GM19035 (cell line): ENCODE measurements at regions not wholly inside any gene's neighbourhood (a gene's known extent, or its start where the extent isn't known, plus 50 kb on each side); places are given as distances from the start of the nearest gene placed in this dataset.
"Not testable (repeated sequence)": the region's sequence is repeated elsewhere in the genome, so short reads cannot be mapped to it uniquely, and the experiment has no call there.

ENCODE experiments used
- ATAC-seq: cut with Tn5 transposase; IDR thresholded peaks from one replicate; pipeline ENCODE4 v1.9.1; 2021; ENCODE audit not compliant: unreplicated experiment

DNA sequence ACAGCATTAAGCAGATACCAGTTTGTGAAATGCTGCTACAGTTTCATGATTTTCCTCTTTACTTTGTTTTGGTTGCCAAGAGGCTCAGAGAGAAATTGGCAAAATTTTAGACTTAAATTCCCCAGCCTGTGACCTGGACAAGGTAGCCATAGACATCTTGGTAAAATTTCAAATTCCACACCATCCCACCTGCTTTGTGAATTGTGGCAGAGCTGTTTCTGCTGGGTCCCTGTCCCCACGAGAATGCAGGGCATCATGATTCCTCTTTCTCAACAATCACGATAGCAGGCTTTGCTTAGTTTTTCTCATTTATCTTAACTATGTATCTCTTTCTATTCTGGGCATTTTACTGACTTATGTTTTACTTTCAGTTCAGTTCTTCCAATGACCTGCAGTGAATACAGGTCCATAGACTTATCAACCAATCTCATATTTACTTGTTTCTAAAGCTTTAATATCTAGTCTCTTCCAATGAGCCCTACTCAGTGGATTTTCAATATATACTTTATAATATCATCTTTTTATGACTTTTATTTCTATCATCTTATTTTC lies 351.6 kb downstream of the SOCS6 start:
- ATAC-seq, result no peak

DNA sequence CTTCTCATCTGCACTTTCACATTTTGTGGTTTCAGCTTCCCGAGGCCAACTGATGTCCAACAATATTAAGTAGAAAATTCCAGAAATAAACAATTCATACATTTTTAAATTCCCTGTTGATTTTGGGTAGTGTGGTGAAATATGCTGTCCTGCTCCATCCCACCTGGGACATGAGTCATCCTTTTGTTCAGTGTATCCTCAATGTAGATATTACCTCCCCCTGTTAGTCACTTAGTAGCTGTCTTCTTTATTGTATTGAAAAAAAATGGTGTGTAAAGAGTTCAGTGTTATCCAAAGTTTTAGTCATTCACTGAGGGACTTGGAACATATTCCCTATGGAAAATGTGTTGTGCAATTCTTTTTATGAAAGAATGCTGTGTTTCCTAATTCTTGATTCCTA lies 348.1 kb downstream of the SOCS6 start:
- ATAC-seq, result no peak

DNA sequence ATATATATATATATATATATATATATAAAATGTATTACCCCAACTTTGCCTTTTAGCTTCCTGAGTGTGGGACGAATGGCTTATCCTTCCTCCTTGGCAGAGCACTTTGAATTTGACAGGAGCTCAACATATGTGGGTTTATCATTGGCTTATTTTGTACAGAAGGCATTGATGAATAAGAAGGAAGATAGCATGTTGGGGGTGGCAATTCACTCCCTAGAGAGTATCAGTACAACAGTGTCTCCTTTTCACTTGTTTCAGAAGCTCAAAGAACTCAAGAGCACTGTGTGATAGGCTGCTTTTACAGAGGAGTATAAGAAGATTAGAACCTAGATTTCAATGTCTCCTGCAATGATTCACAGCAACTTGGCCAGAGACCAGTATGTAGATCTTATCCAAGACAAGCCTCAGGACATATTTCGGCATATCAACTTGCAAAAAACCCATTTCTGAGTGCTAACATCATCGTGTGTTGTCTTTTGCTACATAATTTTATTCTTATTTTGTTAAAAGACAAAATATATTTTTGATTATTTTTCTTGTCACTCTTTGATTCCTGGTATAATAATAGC lies 345.8 kb downstream of the SOCS6 start:
- ATAC-seq, result no peak

DNA sequence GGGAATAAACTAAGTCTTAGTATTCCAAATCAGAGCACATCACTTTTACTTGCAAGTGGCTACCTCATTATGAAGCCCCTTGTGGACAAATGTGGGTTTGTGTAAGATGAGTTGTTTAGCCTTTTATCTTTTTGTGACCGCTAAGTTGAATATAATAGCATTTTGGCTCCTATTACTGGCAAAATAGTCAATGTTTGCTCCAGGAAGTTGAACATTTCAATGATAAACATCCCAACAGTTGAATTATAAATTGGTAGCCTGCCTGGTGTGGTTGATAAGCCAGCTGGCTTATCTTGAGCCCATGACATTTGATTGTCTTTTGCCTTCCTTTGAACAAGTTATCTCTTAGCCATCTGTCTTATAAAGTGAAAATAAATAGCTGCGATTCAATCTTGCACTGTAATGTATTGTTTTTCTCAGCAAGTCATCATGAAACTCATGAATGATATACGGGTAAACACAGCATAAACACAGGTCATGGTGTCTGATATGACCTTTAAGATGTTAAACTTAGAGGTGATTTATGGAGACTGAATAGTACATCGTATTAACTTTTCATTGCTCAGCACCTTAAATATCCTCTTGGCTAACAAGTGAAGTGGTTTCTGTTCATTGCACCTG lies 338.4 kb downstream of the SOCS6 start:
- no peak for ATAC-seq

DNA sequence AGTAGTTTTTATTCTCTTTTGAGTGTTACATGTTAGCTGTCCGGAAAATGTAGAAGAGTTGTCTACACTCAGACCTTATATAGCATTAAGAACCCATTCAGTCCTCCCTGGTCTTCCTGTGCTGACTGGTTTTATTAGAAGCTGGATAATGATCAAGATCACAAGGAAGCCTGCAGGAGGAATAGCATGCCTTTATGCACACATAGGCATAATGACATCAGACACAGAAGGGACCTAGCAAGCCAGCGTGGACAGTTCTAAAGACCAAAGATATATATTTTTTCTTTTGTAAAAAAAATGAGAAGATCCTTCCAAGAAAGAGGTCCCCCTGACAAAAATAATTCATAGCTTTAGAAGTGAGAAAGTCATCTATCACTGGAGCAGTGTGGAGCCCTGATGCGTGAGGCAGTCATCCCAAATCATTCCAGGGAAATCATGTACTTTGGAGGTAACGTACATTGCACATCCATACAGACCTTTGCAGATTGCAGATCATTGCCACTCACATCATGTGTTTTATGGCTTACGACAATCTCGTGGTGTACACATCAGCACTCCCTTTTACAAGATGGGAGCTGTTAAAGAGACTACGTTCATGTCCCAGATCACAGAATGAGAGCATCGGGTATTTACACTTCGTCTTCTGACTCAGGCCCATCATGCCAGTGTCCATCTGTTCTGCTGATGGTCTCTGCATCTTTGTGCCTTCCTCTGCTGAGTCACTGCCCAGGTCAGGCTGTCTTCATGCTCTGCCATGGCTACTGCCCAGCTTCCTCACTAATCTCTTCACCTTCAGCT lies 334.0 kb downstream of the SOCS6 start:
- no peak for ATAC-seq

DNA sequence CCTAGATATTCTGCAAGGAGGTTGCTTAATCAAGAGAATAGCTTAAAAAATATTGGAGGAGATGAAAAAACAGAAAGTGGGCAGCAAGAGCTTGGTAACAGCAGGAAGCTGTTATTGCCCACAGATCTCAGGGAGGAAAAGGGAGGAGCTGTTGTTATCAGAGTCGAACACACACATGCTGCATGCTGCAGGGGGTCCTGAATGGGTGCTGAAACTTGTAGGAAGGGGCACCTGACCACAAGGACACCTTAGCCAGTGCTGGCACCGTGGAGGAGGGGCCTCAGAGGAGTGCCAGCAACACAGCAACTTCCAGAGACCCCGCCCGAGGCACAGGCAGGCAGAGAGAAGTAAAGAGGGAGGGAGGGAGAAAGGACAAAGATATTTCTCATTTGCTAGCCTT lies 332.9 kb downstream of the SOCS6 start:
- no peak for ATAC-seq

DNA sequence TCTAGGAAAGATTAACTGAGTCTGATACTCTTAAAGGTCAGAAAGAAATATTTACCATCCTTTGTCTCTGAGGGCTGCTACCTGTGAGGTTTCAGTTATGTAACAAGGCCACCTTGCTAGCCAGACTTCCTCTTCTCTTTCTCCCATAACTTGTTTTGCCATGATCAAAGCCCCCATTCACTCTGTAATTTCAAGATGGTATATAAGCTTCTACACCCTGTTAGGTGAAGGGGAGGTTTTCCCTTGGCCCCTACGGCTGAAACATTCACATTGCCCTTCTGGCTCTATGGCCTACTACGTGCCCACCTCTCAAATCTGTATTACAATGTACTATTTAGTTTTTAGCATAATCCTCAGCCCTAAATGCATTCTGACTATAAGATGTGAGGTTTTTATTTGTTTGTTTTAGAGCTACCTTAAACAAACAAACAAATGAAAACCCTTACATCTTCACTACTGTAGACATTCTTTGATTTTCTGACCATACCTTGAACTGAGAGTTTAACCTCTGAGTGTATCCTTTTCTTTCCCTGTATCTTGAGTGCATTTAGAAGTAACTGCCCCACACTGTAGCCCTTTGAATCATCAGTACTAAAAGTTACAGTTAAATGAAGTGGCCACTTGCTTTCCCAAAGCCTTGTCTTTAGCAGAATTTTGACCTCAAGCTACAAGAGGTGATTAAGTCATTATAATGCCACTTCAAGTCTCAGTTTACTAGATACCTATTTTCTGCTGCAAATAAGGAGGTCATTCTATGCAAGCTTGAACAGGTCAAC lies 332.2 kb downstream of the SOCS6 start:
- ATAC-seq, result no peak

DNA sequence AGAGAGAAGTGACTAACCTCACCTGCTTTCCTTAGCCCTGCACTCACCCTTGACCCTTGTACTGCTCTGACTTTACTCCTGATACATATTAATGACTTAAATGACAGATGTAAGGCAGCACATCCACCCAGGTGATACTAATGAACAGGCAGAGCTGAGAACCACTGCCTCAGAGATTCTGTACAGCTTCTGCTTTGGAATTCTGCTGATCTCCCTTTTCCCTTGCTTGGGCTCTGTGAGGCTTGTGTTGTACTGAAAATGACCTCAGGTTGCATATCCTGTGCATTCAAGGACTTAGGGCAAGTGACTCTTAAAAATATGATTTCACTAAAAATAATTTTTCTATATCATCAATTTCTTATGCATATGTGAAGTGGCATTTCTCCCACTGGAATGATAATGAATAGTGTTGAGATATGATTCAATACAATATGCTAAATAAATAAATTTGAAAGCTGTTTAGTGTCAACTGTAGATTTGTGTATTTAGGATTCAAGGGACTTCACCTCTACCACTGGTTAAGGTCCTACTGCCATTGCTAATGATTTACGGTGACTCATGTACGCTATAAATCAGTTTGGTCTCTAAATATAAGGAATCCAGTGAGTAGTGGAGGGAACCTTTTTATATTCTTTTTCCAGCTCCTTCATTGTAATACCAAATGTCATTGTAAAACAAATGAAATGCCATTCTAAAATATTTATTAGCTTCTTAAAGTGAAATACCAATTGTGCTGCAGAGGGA lies 328.3 kb downstream of the SOCS6 start:
- no peak for ATAC-seq

DNA sequence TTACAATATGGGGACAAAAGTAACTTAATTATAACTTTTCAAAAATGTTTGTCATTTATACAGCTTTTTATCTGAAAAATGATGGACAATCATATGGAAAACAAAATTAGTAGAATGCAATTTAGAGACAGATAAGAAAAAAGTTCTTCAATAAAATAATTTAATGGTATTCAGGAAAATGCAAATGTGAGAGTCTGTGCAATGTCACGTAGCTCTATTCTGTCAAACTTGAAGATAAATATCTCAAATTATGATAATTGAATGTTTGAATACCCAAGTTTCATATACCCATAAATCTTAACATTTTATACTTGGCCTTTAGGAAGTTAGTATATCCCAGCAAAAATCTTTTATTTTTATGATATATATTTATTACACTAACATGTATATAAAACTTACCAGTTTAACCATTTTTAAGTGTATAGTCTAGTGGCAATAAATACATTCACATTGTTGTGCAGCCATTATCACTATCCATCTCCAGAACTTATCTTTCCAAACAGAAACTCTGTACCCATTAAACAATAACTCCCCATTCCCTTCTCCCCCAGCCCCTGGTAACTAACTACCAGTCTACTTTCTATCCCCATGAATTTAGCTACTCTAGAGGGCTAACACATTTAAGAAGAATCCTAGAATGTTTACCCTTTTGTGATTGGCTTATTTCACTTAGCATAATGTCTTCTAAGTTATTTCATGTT lies 311.5 kb downstream of the SOCS6 start:
- ATAC-seq, result no peak

DNA sequence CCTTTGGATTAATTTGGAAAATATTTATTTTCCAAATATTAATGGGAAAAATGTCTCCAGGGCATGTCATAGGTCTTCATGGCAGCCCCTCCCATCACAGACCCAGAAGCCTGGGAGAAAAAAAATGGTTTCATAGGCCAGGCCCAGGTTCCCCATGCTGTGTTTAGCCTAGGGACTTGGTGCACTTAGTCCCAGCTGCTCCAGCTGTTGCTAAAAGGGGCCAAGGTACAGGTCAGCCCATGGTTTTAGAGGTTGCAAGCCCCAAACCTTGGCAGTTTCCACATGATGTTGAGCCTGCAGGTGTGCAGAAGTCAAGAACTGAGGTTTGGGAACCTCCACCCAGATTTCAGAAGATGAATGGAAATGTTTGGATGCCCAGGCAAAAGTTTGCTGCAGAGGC lies 309.6 kb downstream of the SOCS6 start:
- no peak for ATAC-seq

DNA sequence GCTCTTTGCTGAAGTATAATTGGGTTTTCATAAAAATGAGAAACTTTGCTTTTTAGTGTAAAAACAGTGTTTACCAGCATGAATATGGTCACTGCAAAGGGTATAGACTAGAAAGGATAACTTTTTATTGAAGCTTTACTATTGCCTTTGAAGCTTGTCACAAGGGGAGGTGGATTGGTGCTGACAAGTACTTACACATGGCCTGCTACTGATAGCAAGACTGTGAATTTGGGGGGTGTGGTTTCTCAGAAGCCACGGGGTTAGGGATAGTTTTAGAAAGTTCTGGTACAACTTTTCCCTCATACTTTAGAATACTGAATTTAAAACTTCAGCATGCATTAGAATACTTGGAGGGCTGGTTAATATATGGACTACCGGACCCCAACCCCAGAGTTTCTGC lies 294.1 kb downstream of the SOCS6 start:
- ATAC-seq, result no peak

DNA sequence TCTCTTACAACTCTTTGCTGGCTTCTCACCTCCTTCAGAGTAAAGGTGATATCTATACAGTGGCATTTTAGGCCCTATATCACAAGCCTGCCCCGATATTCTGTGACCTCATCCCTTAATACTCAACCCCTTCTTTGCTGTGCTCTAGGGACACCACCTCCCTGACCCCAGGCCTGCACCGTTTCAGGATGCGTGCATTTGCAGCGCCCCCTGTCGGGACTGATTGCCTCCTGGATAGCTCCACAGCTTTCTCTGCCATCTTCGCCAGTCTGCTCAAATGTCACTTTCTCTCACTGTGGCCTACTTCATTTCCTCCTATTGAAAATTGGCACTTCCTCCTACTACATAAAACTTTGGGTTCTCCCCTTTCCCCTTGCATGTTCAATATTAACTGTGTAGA lies 289.6 kb downstream of the SOCS6 start:
- ATAC-seq, result no peak

DNA sequence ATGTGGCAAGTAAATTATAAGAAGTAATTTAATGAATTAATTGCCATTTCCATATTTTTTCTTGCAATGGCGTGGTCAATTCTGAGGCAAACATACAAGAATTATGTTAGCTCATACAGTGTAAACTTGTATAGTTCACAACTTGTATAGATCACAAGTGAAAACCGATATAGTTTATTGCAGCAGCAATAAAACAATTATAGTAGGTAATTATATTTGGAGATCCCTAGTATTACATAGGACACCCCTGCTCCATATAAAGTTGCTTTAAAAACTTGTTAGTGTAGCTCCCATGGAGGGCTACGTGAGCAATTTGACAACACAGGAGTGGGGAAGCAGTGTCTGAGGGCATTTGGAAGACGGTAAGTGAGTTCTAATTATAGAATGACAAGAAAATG lies 288.2 kb downstream of the SOCS6 start:
- no peak for ATAC-seq

DNA sequence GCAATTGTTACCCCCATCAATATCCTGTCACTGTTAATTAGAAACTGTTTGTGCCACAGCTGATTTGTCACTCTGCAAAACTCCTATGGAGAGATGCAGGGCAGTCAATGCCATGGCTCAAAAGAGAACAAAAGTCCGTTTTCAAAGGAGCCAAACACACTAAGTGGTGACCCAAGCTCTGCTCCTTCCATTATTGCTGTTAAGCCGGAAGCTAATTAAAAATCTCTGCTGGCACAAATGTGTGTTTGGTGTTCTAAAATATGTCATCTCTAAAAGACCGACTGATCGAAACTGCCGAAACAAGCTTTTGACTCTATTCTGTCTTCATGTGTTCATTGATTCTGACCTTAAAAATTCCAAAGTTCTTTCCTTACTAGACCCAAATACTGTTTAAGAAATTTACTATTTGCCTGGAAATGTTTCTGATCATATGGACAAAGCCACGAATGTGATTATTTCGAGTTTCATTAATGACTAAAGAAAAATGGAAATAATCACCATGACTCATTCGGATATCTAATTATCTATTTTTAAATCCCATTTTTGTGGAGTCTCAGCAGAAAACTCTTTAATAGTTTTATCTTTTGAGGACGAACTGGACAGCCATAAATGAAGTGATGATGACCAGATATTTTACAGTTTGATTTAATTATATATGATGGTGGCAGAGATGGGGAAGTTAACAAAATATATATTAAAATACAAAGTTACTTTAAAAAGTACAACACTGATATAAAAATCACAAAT lies 287.6 kb downstream of the SOCS6 start:
- no peak for ATAC-seq

DNA sequence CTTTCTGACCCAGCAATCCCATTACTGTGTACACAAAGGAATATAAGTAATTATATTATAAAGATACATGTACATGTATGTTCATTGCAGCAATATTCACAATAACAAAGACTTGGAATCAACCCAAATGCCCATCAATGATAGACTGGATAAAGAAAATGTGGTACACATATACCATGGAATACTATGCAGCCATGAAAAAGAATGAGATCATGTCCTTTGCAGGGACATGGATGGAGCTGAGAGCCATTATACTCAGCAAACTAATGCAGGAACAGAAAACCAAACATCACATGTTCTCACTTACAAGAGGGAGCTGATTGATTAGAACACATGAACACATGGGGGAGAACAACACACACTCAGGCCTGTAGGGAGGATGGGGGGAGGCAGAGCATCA lies 286.1 kb downstream of the SOCS6 start:
- ATAC-seq, result not testable (repeated sequence)

DNA sequence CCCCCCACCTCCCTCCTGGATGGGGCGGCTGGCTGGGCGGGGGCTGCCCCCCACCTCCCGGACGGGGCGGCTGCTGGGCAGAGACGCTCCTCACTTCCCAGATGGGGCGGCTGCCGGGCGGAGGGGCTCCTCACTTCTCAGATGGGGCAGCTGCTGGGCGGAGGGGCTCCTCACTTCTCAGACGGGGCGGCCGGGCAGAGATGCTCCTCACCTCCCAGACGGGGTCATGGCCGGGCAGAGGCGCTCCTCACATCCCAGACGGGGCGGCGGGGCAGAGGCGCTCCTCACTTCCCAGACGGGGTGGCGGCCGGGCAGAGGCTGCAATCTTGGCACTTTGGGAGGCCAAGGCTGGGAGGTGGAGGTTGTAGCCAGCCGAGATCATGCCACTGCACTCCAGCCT lies 280.8 kb downstream of the SOCS6 start:
- ATAC-seq, result not testable (repeated sequence)

DNA sequence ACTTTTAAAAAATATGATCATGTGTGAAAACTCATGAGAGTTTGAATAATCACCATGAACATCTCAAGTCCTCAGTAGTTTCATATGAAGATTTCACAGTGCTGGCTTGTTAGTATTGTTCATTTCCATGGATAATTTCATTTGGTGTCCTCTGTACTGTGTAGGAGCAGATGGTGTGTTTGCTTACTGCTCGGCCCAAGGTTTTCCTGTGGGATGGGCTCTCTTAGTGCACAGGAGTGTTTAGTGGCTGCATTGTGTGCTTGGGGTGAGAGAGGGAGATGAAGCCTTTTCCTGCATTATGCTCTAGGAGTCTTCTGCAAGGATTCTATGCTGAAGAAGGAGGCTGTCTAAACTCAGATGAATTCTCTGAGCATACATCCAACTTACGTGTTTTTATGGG lies 270.6 kb downstream of the SOCS6 start:
- ATAC-seq, result no peak

DNA sequence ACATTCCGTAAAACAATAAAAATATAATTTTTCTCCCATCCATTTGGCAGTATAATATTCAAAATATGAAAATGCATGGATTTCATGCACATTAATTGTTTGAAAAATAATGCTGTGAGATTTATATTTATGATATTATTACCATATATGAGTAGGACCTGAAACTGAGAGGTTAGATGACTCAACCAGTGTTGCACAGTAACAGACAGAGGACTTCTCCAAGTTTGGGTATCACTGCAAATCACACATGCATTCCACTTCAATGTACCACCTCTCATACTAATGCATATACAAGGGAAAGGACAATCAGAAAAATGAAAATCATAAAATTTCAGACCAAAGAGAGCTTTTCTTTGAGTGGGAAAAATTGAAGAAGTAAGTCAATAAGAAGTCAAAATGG lies 269.5 kb downstream of the SOCS6 start:
- no peak for ATAC-seq

DNA sequence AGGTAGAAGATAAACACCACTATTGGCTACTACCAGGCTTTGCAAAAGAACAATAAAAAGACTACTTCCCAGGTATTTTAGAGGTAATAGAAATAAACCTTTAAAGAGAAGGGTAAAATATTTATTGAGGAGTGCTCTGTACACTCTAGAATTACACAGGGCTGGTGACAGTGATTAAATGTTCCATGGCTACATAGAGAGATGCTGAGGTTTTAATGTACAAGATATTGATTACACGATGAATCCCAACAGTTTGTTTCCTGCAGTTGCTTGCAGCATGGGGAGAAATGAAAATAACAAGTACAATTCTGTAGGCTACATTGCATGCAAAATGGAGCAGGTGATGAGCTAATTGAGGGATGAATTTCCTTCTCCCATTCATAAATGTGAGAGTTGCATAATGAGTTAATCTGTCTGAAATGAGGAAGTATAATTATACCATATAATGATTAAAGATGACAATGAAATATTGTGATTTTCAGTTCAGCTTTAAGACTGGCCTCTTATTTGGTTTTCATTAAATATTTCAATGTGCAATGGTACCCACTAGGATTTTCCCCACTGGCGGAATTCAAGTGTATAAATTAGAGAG lies 266.1 kb downstream of the SOCS6 start:
- ATAC-seq, result no peak
